HepG2 (cell line): ENCODE measurements at regions not wholly inside any gene's neighbourhood (a gene's known extent, or its start where the extent isn't known, plus 50 kb on each side); places are given as distances from the start of the nearest gene placed in this dataset.
A peak's percentile ranks its signal among the peaks of the same experiment; 100 is the strongest.

Source experiments
- ATF1 ChIP-seq: IDR thresholded peaks from 2 replicates; pipeline ENCODE4 v1.6.1; 2016; ENCODE audit warnings: mild to moderate bottlenecking, control low read depth
- ATF7-NPFF ChIP-seq: sonication (generic); formaldehyde crosslinking; IDR thresholded peaks from 2 replicates; pipeline ENCODE4 v1.8.1; 2023; ENCODE audit warnings: mild to moderate bottlenecking, low read depth, missing genetic modification reagents, moderate library complexity
- CBX5 ChIP-seq: sonication (generic); formaldehyde crosslinking; IDR thresholded peaks from 2 replicates; pipeline ENCODE4 v1.4.0; 2020; ENCODE audit warnings: missing genetic modification reagents, borderline replicate concordance
- ESRRA ChIP-seq: sonication (generic); formaldehyde crosslinking; IDR thresholded peaks from 2 replicates; pipeline ENCODE4 v1.5.1; 2020; ENCODE audit warnings: mild to moderate bottlenecking, low read depth, missing genetic modification reagents
- FOXC1 ChIP-seq: sonication (generic); formaldehyde crosslinking; IDR thresholded peaks from 2 replicates; pipeline ENCODE4 v1.8.0; 2022; ENCODE audit warnings: mild to moderate bottlenecking, missing genetic modification reagents, borderline replicate concordance
- GABPB1 ChIP-seq: IDR thresholded peaks from 2 replicates; pipeline ENCODE4 v1.6.1; 2016; ENCODE audit warnings: mild to moderate bottlenecking, missing genetic modification reagents, moderate library complexity, missing compliant biosample characterization
- HES4 ChIP-seq: sonication (generic); formaldehyde crosslinking; IDR thresholded peaks from 2 replicates; pipeline ENCODE4 v1.9.0; 2021; ENCODE audit warnings: mild to moderate bottlenecking, missing genetic modification reagents, borderline replicate concordance
- KDM5B ChIP-seq: sonication (generic); formaldehyde crosslinking; IDR thresholded peaks from 2 replicates; pipeline ENCODE4 v1.4.0; 2020; ENCODE audit warnings: missing genetic modification reagents, mild to moderate bottlenecking, borderline replicate concordance
- KLF16 ChIP-seq, 2 experiments: sonication (generic) in 1 of 2; formaldehyde crosslinking in 1 of 2; IDR thresholded peaks; 2 replicates each; pipeline versions ENCODE4 v1.6.1 to v1.8.0; 2016 to 2023; ENCODE audit warnings: missing genetic modification reagents in 2 of 2, missing compliant biosample characterization in 1 of 2
- MED13 ChIP-seq: sonication (generic); formaldehyde crosslinking; IDR thresholded peaks from 2 replicates; pipeline ENCODE4 v1.5.0; 2020; ENCODE audit warnings: missing genetic modification reagents
- RBFOX2 ChIP-seq: fragments of 200-400 bp; formaldehyde crosslinking; IDR thresholded peaks from 2 replicates; pipeline ENCODE4 v1.6.1; 2017; ENCODE audit warnings: low read depth, mild to moderate bottlenecking, low read length
- RXRA ChIP-seq: sonication (generic); formaldehyde crosslinking; IDR thresholded peaks from 2 replicates; pipeline ENCODE4 v1.5.1; 2020; ENCODE audit warnings: missing genetic modification reagents
- TERF1 ChIP-seq: sonication (generic); formaldehyde crosslinking; IDR thresholded peaks from 2 replicates; pipeline ENCODE4 v1.8.0; 2022; ENCODE audit warnings: mild to moderate bottlenecking, missing genetic modification reagents, moderate library complexity
- ZBTB39 ChIP-seq: sonication (generic); formaldehyde crosslinking; IDR thresholded peaks from 2 replicates; pipeline ENCODE4 v1.5.0; 2020; ENCODE audit warnings: missing genetic modification reagents
- ZNF160 ChIP-seq: sonication (generic); formaldehyde crosslinking; IDR thresholded peaks from 2 replicates; pipeline ENCODE4 v1.8.0; 2022; ENCODE audit warnings: mild to moderate bottlenecking, inconsistent platforms, missing genetic modification reagents
- ZNF446 ChIP-seq: sonication (generic); formaldehyde crosslinking; IDR thresholded peaks from 2 replicates; pipeline ENCODE4 v1.5.0; 2020; ENCODE audit warnings: mild to moderate bottlenecking, missing genetic modification reagents
- ZNF512B ChIP-seq: sonication (generic); formaldehyde crosslinking; IDR thresholded peaks from 2 replicates; pipeline ENCODE4 v1.5.1; 2020; ENCODE audit warnings: missing genetic modification reagents, mild to moderate bottlenecking, borderline replicate concordance
- ZNF562 ChIP-seq: sonication (generic); formaldehyde crosslinking; IDR thresholded peaks from 2 replicates; pipeline ENCODE4 v1.8.0; 2022; ENCODE audit warnings: missing genetic modification reagents, borderline replicate concordance
- ZNF567 ChIP-seq: sonication (generic); formaldehyde crosslinking; IDR thresholded peaks from 2 replicates; pipeline ENCODE4 v1.8.1; 2023; ENCODE audit warnings: mild to moderate bottlenecking, missing genetic modification reagents, borderline replicate concordance
- ZNF660 ChIP-seq: sonication (generic); formaldehyde crosslinking; IDR thresholded peaks from 2 replicates; pipeline ENCODE4 v1.5.1; 2020; ENCODE audit warnings: mild to moderate bottlenecking, low read depth, missing genetic modification reagents, borderline replicate concordance
- ZNF777 ChIP-seq: sonication (generic); formaldehyde crosslinking; IDR thresholded peaks from 2 replicates; pipeline ENCODE4 v1.4.0; 2020; ENCODE audit warnings: missing genetic modification reagents
- ZNF841 ChIP-seq: sonication (generic); formaldehyde crosslinking; IDR thresholded peaks from 2 replicates; pipeline ENCODE4 v1.8.1; 2023; ENCODE audit warnings: missing genetic modification reagents, borderline replicate concordance
- ZNF879 ChIP-seq: sonication (generic); formaldehyde crosslinking; IDR thresholded peaks from 2 replicates; pipeline ENCODE4 v1.8.1; 2023; ENCODE audit warnings: missing genetic modification reagents

- no peak for TF ChIP-seq ZNF512B (CRISPR knock-in tag)
- TF ChIP-seq ZNF446 (CRISPR knock-in tag) = no peak
- TF ChIP-seq ATF7-NPFF (CRISPR knock-in tag) = no peak
- TF ChIP-seq CBX5 (CRISPR knock-in tag) = peak; percentile 67; the same call in 1 of the 2 replicates
- peak; percentile 72; the same call in 1 of the 2 replicates for TF ChIP-seq KDM5B (CRISPR knock-in tag)
- no peak for TF ChIP-seq ZNF660
- TF ChIP-seq RBFOX2 = no peak
- TF ChIP-seq TERF1 = no peak
- no peak for TF ChIP-seq ZNF562 (CRISPR knock-in tag)
- TF ChIP-seq ZBTB39 = no peak
- TF ChIP-seq ZNF777 (CRISPR knock-in tag) = no peak
- TF ChIP-seq ESRRA (CRISPR knock-in tag) = peak; percentile 97
- no peak for TF ChIP-seq KLF16 (CRISPR knock-in tag; IDR thresholded peaks at IDR 0.05)
- TF ChIP-seq MED13 (CRISPR knock-in tag) = peak; percentile 85; the same call in 1 of the 2 replicates
- TF ChIP-seq RXRA (CRISPR knock-in tag) = peak; percentile 93
- no peak for TF ChIP-seq ZNF567 (CRISPR knock-in tag)
- no peak for TF ChIP-seq ZNF879 (CRISPR knock-in tag)
- TF ChIP-seq HES4 (CRISPR knock-in tag) = no peak; the same call in 1 of the 2 replicates
- no peak for TF ChIP-seq ZNF841
- TF ChIP-seq ZNF160 = no peak
- TF ChIP-seq ATF1 (CRISPR knock-in tag) = no peak
- peak; percentile 44; the same call in 1 of the 2 replicates for TF ChIP-seq GABPB1 (CRISPR knock-in tag)
- TF ChIP-seq FOXC1 (CRISPR knock-in tag) = peak; percentile 83; the same call in 1 of the 2 replicates
Observed at GRCh38 chr1:58898739-58899586, 115.1 kb upstream of the JUN start (continued).
